Prostate gland (tissue), 2 donors: ENCODE measurements at regions not wholly inside any gene's neighbourhood (a gene's known extent, or its start where the extent isn't known, plus 50 kb on each side); places are given as distances from the start of the nearest gene placed in this dataset.

Source experiments
- CTCF ChIP-seq, 4 experiments: fragments of 200-600 bp in 2 of 4; fragments of 450-650 bp in 2 of 4; sonication (generic) in 2 of 4; IDR thresholded peaks; 1 replicate in 3 of 4; 2 replicates in 1 of 4; pipeline ENCODE4 v1.5.1; 2016 to 2019; ENCODE audit warnings: antibody characterized with exemption in 4 of 4, mild to moderate bottlenecking in 2 of 4, moderate library complexity in 2 of 4
- POLR2A ChIP-seq: fragments of 450-650 bp; IDR thresholded peaks from one replicate; pipeline ENCODE4 v1.6.1; 2016; ENCODE audit warnings: antibody characterized with exemption, mild to moderate bottlenecking

GRCh38 chr9:75636427-75637045 lies 253.9 kb upstream of the PCSK5 start:
- no peak for TF ChIP-seq POLR2A
- TF ChIP-seq CTCF (IDR thresholded peaks at IDR 0.05): no peak
